HG02759 (cell line): ENCODE measurements at regions not wholly inside any gene's neighbourhood (a gene's known extent, or its start where the extent isn't known, plus 50 kb on each side); places are given as distances from the start of the nearest gene placed in this dataset.
"Not testable (repeated sequence)": the region's sequence is repeated elsewhere in the genome, so short reads cannot be mapped to it uniquely, and the experiment has no call there.

Experiments
- ATAC-seq: cut with Tn5 transposase; IDR thresholded peaks from one replicate; pipeline ENCODE4 v1.9.1; 2021; ENCODE audit warnings: mild to moderate bottlenecking, moderate library complexity; ENCODE audit not compliant: unreplicated experiment

DNA sequence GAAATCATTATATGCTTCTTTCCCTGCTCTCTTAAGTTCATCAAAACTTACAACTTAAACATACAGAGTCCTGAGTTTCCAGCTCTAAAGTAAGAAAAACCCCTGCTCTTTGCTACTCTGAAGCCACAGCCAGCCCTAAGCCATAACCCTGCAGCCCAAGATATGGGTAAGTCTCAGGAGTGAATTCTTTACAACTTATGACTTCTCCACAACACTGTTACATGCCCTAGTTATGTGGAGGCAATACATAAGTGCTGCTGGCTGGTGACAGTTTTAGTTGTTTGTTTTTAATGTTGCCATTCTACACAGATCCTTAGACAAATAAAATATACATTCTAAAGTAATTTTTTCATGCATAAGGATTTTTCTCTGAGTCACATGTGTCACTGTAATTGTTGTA, 100.2 kb downstream of the FBXO8 start:
- ATAC-seq, result no peak

DNA sequence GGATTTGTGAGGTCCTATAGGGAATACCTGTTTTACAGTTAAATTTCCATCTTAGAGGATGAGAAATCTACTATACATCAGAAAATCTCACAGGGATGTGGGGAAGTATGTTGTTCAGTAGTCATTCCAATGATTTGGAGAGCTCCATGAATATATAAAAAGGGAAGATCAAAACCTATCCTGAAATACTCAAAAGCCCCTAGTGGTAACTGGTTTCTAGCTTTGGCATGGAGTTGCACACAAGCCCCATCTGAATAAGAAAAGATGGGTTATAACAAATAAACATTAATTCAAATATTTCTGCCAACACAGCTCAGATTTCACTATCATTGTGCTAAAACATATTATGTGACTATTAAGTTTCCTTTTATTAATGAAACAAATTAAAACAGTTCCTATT, 101.6 kb downstream of the FBXO8 start:
- no peak for ATAC-seq

DNA sequence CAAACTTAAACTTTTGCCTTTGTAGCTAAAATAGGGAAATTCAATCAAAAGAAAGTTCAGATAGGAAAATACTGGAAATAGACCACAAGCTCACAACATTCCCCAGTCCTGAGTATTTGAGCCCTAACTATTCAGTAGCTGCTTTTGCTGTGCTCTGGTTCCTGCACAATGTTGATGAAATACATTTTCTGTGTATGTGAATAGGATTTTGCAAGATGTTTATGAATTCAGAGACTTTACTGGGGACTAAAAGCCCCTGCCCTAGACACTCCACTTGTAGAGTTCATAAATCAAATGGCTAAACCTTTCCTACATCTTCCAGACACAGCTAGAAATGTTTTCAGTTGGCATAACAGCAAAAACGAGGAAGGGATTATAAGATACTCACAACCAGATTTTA, 105.9 kb downstream of the FBXO8 start:
- no peak for ATAC-seq

DNA sequence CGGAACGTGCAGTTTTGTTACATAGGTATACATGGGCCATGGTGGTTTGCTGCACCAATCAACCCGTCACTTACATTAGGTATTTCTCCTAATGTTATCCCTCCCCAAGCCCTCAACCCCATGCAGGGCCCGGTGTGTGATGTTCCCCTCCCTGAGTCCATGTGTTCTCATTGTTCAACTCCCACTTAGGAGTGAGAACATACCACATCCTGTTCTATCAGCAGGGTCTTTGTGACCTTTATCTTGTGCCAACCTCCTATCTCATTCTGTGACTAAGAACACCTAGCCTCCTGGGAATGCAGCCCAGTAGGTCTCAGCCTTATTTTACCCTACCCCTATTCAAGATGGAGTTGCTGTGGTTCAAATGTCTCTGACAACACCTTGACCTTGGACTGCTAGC, 107.6 kb downstream of the FBXO8 start:
- not testable (repeated sequence) for ATAC-seq

DNA sequence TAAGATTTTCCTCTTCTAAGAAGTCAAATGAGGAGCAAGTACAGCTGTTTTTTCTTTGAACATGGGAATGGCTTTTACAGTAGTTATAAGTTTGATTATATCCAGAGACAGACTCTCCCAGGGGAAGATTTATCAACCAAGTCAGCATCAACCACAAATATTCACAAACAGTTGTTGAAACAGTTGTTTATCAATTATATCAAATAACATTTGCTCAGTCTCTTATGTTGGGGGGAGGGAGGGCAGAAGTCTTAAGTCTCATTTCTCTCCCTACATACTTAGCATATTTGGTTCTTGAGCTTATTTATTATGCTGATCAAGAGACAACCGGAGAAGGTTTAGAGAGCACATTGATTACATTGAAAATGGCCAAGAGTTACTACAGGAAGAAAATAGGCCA, 110.1 kb downstream of the FBXO8 start:
- ATAC-seq, result no peak

DNA sequence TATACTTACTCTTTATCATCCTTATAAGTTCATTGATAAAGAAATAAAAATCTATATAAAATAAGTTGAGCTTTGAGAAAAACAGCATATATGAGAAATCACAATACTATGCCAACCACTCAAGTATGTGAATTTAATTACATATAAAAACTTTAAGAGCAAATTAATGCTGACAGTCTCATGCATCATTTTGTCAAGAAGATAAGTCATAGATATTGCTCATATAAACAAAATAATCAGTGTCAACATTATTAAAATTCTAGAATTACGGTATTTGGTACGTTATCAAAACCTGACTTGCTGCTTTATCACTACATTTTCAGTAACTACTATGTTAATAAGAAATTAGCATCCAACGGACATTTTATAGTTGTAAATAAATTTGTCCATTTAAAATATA, 111.2 kb downstream of the FBXO8 start:
- ATAC-seq, result no peak

DNA sequence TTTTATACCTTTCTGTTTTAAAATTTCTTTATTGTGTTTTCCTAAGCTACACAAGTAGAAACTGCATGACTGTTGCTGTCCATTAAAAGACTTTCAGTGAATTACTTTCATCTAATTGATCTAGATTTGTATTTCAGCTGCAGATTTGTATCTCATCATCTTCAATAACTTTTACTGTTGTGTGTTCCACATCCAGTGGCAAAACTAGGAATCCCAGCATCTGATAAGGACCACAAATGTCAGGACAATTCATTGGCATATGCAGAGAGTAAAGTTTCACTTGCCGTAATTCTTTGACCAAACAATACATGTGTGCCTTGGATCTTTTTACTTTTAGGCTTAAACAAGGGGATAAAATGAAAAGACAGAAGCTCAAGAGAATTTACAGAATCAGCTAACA, 112.6 kb downstream of the FBXO8 start:
- ATAC-seq, result no peak

DNA sequence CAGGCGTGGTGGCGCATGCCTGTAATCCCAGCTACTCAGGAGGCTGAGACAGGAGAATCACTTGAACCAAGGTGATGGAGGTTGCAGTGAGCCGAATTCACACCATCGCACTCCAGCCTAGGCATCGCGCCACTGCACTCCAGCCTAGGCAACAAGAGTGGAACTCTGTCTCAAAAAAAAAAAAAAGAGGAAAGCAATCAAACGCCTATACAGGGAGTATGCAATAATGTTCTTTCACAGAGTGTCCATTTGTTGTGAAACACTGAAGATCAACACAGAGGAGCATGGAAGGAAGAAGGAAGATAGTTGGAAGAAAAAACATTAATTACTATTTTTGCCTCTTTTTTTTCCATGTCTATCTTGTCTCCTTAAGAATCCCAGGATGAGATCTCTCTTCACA, 113.4 kb downstream of the FBXO8 start:
- ATAC-seq, result no peak

DNA sequence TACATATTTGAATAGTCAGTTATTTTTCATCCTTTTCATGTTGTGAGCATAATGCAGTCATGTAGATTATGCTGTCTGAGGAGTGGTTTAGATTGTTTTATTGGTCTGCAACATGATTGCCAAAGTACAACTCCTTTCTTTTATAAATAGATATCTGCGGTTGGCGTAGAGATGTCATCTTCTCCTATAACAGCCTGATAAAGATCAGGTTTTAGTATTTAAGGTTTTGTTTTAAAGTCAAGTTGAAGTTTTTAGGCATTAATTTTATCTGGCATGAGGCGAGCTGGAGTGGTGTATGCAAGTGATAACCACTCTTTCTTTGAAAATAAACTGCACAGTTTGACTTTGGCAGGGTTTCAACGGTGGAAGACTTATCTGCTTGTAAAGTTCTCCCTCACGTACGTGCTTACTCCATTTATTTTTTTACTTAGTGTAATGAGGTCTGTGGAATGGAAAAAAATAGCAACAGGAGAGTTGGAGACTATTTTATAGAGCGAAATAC, 126.3 kb downstream of the FBXO8 start:
- no peak for ATAC-seq

DNA sequence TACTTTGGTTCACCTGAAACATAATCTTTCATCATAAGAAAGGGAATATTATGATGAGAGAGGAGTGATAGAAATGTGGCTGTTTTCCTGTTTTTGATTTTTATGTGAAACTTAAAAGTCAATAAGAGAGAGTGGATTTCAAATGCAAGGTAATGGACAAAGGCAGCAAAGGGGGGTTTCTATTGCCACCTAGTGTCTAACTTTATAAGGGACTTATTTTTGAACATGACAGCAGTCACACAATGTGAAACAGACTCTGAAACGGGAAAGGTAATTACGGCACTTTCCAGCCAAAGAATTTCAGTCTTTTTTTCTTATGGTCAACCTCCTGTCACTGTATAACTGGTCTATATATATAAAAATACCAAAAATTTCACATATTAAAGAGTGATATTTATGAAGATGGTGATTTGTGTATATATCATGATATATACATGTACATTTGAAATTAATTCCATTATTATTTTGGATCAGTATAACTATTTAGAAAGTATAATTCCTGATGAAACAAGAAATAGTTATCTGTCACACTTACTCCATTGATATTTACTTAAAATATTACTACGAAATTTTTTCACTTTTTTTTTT, 127.1 kb downstream of the FBXO8 start:
- ATAC-seq, result peak; percentile 85

DNA sequence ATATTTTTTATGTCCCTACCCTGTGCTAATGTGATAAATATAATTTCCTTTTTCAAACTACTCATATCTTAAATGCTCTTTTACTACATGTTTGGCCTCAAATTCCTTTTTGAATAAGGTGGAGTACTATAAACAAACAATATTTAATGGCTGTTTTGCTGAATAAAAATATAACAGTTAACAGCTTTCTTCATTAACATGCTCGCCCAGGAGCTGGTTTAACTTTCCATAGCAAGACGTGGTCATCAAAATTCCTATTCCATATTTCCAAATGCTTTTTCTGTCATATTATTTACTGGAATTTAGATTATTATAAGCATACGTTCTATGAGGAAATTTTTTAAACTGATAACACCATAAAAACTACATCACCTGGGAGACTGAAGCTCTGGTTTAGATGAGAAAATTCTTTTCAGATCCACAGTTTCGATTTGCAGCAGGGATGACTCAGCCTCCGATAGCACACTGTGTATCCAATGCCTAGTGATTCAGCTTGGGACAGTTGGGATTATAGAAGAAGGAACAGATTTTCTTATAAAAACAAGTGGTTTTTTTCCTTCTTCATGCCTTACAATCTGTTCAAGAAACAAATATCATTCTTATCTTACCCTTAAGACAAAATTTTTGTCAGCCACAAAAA, 129.1 kb downstream of the FBXO8 start:
- ATAC-seq, result no peak

DNA sequence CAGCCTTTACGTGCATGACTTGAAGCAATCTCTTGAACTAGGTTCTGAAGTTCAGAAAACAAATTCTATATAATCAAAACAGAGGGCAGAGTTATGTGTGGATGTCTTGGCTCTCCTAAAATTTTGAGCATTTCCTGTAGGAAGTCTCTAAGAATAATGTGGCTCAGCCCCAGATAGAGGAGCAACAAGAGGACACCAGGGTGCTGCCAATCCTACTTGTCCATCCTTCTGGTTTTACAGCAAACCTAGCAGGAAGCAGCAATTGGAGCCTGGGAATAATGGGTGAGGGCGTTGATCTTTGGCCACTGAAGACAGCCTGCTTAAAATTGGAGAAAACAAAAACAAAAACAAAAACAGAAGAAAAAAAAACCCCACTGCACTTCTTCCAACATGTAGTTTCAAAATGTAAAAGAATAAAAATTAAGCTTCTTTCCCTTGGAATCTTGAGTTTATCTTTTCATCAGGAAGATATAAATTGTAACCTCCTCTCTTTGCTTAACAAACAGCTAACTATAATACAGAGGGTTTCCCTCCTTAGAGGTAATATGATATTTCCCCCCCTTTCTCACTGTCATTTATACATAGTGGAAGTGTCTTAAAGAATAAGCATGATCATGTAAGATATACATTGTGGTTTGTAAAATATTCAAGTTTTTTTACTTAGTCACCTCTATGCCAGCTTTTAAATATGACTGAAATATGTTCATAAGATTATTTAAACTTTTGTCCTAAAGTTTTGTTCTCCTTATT, 130.6 kb downstream of the FBXO8 start:
- ATAC-seq, result no peak

DNA sequence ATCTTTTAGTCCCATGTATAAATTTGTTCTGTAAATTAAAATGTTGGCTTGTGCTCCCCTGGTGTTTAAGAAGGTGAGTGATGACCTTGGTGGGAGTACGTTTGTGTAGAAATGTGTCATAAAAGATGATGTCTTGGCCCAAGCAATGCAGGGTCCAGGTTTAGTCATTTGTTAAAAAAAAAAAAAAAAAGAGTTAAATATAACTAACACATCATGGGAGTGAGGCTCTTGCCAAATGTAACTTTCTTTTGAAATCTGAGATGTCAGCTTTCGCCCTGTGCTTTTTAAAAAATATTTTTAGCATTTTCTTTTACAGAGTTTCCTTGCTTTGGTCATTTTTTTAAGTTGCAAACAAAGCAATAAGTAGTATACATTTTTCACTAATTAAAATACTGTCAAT, 135.6 kb downstream of the FBXO8 start:
- ATAC-seq, result no peak

DNA sequence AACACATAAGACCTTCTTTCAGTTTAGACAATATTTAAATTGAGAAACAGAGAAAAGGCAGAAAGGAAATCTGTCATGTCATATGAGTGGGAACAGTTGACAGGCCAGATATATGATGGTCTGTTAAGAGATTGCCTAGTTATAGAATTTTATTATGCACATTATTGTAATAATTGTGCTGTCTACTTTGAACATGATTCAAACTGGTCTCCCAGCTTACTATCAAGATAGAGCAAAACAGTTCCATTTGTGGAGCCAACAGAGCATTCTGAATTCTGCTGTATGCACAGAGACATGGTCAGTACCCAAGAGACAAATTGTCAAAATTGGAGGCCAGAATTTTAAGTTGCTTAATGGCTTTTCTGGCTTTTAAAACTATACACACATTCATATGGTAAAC, 139.4 kb downstream of the FBXO8 start:
- no peak for ATAC-seq

DNA sequence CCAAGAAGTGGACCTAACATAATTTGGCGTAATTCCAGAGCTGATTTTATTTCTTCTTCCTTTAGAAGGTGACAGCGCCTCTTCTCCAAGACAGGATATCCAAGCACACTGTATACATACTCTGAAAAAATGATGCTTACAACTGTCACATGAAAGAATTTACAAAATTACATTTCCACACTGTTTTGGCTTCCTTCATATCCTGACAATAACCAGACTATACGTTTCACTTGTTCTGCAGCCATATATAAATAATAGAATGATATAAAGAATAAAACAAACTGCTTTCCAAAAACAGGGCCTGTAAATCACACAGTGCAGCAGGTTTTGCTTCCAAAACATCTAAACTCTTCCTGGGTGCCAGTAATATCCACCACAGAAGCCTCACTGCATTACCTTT, 141.6 kb downstream of the FBXO8 start:
- ATAC-seq, result no peak

DNA sequence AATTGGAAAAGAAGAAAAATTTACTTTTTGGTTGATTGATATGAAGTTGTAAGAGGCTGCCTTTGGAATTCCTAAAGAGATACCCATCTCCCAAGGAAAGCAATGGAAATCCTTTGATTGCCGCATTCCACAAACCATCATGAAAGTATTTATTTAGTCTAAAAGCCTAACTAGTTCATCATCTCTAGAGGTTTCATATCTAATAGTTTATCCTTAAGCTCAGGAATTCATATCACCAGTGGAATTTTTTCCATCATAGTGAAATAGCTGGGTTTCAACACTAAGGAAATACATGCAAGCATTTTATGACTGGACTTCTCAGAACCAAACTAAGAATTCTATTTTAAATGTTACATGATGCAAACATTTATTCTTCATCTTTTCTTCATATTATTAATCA, 144.9 kb downstream of the FBXO8 start:
- no peak for ATAC-seq

DNA sequence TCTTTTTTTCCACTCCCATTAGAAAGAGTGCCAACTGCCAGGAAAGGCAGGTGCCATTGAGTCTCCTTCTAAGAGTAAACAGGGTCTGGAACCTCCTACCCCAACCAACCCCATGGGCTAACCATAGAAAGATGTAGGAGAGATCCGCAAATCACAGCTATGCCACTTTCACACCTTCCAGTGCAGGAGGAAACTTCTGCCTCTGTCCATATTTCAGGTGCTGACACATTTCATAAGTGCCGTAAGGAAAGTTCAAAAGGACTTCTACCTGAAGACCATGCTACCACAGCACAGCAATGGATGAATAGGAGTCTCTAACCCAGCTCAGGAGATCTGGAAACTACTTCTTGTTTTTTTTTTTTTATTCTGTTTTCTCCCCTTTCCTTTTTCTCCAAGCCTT, 145.8 kb downstream of the FBXO8 start:
- ATAC-seq, result no peak

DNA sequence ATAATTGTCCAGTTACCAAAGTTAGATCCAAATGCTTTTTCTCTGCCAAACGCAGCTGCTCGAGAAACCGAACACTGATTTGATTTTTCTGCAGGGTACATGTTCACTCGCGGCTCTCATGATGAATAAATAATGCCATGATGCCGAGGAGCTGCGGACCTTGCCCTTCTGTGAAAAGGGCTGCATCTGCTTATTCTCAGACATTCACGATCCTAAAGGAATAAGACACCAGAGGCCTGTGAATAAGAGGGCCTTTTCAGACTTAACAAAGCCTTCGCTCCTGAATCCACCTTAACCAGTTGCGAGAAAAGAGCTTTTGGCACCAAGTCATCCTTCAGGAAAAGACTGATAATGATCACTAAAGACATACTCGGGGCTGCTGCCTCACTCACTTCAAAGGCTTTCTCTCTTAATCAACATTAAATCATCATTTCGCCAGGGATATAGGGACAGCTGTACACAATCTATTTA, 147.5 kb downstream of the FBXO8 start:
- no peak for ATAC-seq

DNA sequence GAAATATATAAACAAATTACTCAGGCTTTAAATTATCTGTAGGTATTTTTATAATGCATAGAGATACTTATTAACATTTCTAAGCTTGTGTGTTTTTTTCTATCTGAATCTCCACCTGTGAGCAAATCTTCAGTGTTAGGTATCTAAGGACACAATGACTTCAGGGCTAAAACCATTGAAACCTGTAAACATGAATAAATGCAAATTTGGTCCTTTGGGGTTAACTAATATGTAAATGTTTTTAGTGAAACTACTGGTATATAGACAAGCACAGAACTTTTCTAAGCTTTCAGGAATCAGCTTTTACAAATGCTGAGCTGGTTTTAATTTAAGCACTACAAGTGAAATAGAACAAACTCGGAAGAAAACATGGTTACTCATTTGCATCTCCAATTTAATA, 147.9 kb downstream of the FBXO8 start:
- ATAC-seq, result no peak

DNA sequence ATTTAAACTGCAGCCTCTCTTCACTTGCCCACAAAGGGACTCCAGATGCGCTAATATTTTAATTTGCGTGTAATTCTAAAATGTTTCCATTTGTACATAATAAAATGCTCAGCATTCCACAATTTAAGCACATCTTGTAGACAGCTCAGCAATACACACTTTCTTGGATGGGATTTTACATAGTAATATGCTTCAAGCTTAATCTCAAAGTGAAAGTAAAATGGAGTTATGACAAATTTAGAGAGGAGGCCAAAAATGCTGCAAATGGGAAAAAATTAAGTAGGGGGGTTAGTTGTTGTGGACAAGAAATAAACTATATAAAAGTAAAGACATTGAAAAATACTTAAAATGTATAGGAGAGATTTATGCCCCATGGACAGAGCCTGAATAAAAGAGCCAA, 149.1 kb downstream of the FBXO8 start:
- ATAC-seq, result no peak

DNA sequence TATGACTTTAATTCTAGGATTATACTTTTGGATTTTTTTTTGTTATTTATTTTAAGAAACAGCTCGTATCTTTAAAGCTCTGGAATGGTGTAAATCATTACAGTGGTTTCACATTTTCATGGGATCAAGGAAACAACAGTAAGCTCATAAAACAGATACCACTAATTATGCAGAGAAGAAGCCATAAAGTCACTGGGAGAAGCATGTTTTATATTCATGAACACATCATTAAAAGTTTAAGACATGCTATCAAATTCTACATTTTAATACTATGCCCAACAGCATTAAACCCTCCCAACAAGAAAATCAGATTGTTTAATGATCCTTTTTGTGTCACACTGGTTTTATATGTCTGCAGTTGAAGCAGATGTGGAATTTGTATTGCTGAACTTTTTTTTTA, 149.9 kb downstream of the FBXO8 start:
- no peak for ATAC-seq

DNA sequence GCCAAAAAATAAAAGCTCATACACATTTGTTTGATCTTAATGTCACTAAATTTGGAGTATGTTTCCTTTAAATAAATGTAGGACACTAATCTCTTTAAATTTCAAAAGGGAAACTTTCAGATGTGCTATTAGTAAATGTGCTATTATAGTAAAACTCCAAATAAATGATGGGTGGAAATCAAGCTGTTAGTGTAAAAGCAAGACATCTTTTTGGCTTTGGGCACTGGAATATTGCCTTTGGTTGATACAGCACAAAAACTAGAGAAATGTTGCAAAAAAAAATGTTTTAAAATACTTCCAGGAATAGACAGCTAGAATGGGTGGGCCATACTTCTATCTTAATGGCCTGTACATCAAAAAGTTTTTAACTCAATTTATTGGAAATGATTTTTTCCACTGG, 151.6 kb downstream of the FBXO8 start:
- no peak for ATAC-seq
